Activated naive CD4-positive, alpha-beta T cell (primary cell): ENCODE measurements at regions not wholly inside any gene's neighbourhood (a gene's known extent, or its start where the extent isn't known, plus 50 kb on each side); places are given as distances from the start of the nearest gene placed in this dataset.
"Not testable (repeated sequence)": the region's sequence is repeated elsewhere in the genome, so short reads cannot be mapped to it uniquely, and the experiment has no call there.

ENCODE experiments used
- DNase-seq, 4 experiments: peaks; one replicate each; lab custom pipeline; 2025; lab: John Stamatoyannopoulos, UW

- DNase-seq, result no peak
Observed at GRCh38 chr21:29396951-29397455, 98.3 kb downstream of the BACH1 start.

GRCh38 chr21:29403301-29403700 lies 104.6 kb downstream of the BACH1 start:
- no peak for DNase-seq

GRCh38 chr21:29403922-29404538 lies 105.3 kb downstream of the BACH1 start:
- no peak for DNase-seq

- no peak for DNase-seq
Observed at GRCh38 chr21:29405503-29406122, 106.9 kb downstream of the BACH1 start.

- DNase-seq, result no peak
Observed at GRCh38 chr21:29406385-29406784, 107.7 kb downstream of the BACH1 start.

GRCh38 chr21:29407571-29407970 lies 108.8 kb downstream of the BACH1 start:
- no peak for DNase-seq

- no peak for DNase-seq
Observed at GRCh38 chr21:29413683-29414082, 115.0 kb downstream of the BACH1 start.

GRCh38 chr21:29416268-29416667 lies 117.5 kb downstream of the BACH1 start:
- DNase-seq, result no peak

- DNase-seq, result no peak
Observed at GRCh38 chr21:29418813-29419212, 120.1 kb downstream of the BACH1 start.

- no peak for DNase-seq
Observed at GRCh38 chr21:29419422-29419821, 120.7 kb downstream of the BACH1 start.

- no peak for DNase-seq
Observed at GRCh38 chr21:29423099-29423870, 124.6 kb downstream of the BACH1 start.

- no peak for DNase-seq
Observed at GRCh38 chr21:29424728-29425127, 126.0 kb downstream of the BACH1 start.

- DNase-seq, result no peak
Observed at GRCh38 chr21:29429218-29429617, 130.5 kb downstream of the BACH1 start.

- no peak for DNase-seq
Observed at GRCh38 chr21:29430030-29430429, 131.3 kb downstream of the BACH1 start.

GRCh38 chr21:29430576-29430975 lies 131.9 kb downstream of the BACH1 start:
- no peak for DNase-seq

GRCh38 chr21:29431178-29431577 lies 132.5 kb downstream of the BACH1 start:
- DNase-seq, result no peak

- no peak for DNase-seq
Observed at GRCh38 chr21:29431680-29432079, 133.0 kb downstream of the BACH1 start.

- DNase-seq, result no peak
Observed at GRCh38 chr21:29433366-29434059, 134.8 kb downstream of the BACH1 start.

GRCh38 chr21:29434081-29434480 lies 135.4 kb downstream of the BACH1 start:
- DNase-seq, result no peak

- DNase-seq, result not testable (repeated sequence)
Observed at GRCh38 chr21:29434982-29435381, 136.3 kb downstream of the BACH1 start.

GRCh38 chr21:29436143-29436542 lies 137.4 kb downstream of the BACH1 start:
- peak in 3 of 4 experiments; percentile 1 to 40 (median 21) for DNase-seq

GRCh38 chr21:29436650-29437049 lies 137.9 kb downstream of the BACH1 start:
- no peak for DNase-seq
